Parathyroid adenoma (tissue), 2 donors: ENCODE measurements at regions not wholly inside any gene's neighbourhood (a gene's known extent, or its start where the extent isn't known, plus 50 kb on each side); places are given as distances from the start of the nearest gene placed in this dataset.
"Not testable (repeated sequence)": the region's sequence is repeated elsewhere in the genome, so short reads cannot be mapped to it uniquely, and the experiment has no call there.

Source experiments
- H2AFZ ChIP-seq: fragments of 300-600 bp; sonication (generic); one replicate; pipeline ENCODE4 v1.7.0; 2017; ENCODE audit warnings: antibody characterized with exemption, mild to moderate bottlenecking
- H3K27ac ChIP-seq: fragments of 300-600 bp; sonication (generic); one replicate; pipeline ENCODE4 v1.7.0; 2017
- H3K27me3 ChIP-seq: fragments of 300-600 bp; sonication (generic); one replicate; pipeline ENCODE4 v1.7.0; 2017; ENCODE audit warnings: low read length; ENCODE audit not compliant: control insufficient read depth, insufficient read depth
- H3K36me3 ChIP-seq: fragments of 300-600 bp; sonication (generic); one replicate; pipeline ENCODE4 v1.7.0; 2017; ENCODE audit warnings: low read length; ENCODE audit not compliant: control insufficient read depth, insufficient read depth
- H3K4me1 ChIP-seq: fragments of 300-600 bp; sonication (generic); one replicate; pipeline ENCODE4 v1.7.0; 2017; ENCODE audit warnings: control low read depth
- H3K4me2 ChIP-seq: fragments of 300-600 bp; sonication (generic); one replicate; pipeline ENCODE4 v1.7.0; 2017; ENCODE audit warnings: low read length
- H3K4me3 ChIP-seq: fragments of 300-600 bp; sonication (generic); one replicate; pipeline ENCODE4 v1.7.0; 2017; ENCODE audit warnings: low read depth, low read length
- H3K79me2 ChIP-seq: fragments of 300-600 bp; sonication (generic); one replicate; pipeline ENCODE4 v1.7.0; 2017; ENCODE audit warnings: control low read depth
- H3K9ac ChIP-seq: fragments of 300-600 bp; sonication (generic); one replicate; pipeline ENCODE4 v1.7.0; 2017; ENCODE audit warnings: mild to moderate bottlenecking
- H3K9me3 ChIP-seq: fragments of 300-600 bp; sonication (generic); one replicate; pipeline ENCODE4 v1.7.0; 2017; ENCODE audit warnings: low read length; ENCODE audit not compliant: control insufficient read depth
- CTCF ChIP-seq: fragments of 300-600 bp; sonication (generic); IDR thresholded peaks from one replicate; pipeline ENCODE4 v1.7.0; 2017; ENCODE audit warnings: antibody characterized with exemption, mild to moderate bottlenecking
- donor health status: primary hyperparathyroidism.

- no peaks in the 10 kb centered on the region for H3K27me3 ChIP-seq
- no peak overlapping the region for H3K4me3 ChIP-seq
- no peak overlapping the region for H3K9ac ChIP-seq
- TF ChIP-seq CTCF: no peak
- no peak overlapping the region for H3K27ac ChIP-seq
- no peaks in the 10 kb centered on the region for H3K9me3 ChIP-seq
- no peaks in the 10 kb centered on the region for H3K4me1 ChIP-seq
- no peaks in the 10 kb centered on the region for H3K79me2 ChIP-seq
- no peak overlapping the region for H3K4me2 ChIP-seq
- no peak overlapping the region for H2AFZ ChIP-seq
- H3K36me3 ChIP-seq: no peaks in the 10 kb centered on the region
Measured at GRCh38 chr21:15293240-15293639, 228.4 kb upstream of the NRIP1 start.

DNA sequence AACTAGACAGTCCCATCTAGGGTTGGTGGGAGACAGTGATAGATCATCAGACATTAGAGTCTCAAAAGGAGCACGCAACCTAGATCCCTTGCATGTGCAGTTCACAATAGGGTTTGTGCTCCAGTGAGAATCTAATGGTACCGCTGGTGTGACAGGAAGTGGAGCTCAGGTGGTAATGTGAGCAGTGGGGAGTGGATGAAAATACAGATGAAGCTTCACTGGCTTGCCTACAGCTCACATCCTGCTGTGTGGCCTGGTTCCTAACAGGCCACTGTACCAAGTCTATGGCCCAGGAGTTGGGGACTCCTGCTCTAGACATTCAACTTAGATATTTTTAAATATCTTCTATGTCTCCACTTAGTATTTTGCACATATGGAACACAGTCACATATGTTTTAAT is 231.1 kb upstream of the NRIP1 start:
- H3K27me3 ChIP-seq: no peaks in the 10 kb centered on the region
- H3K9me3 ChIP-seq: no peaks in the 10 kb centered on the region
- H3K4me3 ChIP-seq: no peak overlapping the region
- no peak overlapping the region for H2AFZ ChIP-seq
- H3K9ac ChIP-seq: no peak overlapping the region
- no peak for TF ChIP-seq CTCF
- no peak overlapping the region for H3K4me2 ChIP-seq
- no peaks in the 10 kb centered on the region for H3K4me1 ChIP-seq
- no peaks in the 10 kb centered on the region for H3K79me2 ChIP-seq
- no peaks in the 10 kb centered on the region for H3K36me3 ChIP-seq
- H3K27ac ChIP-seq: no peak overlapping the region

DNA sequence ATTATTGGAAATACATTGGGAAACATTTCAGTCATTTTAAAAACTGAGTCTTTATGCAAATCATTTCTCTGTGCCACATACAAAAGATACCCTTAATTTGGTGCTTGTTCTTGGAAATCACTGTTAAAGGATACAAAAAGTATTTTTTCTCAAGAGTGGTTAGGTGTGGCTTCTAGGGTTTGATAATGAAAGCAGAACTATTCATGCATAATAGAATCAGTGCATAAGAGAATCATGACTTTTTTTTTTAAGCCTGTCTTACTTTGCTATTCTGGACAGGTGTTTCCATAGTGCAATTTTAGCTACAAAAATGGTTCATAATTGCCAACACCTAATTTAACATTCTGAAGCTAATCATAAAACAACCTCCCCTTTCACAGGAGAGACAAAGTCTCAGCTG is 233.0 kb upstream of the NRIP1 start:
- no peak for TF ChIP-seq CTCF
- Histone ChIP-seq H3K27ac (no peak overlapping the region), H3K4me3 (no peak overlapping the region), H3K4me1 (no peaks in the 10 kb centered on the region), H3K79me2 (no peaks in the 10 kb centered on the region), H3K36me3 (no peaks in the 10 kb centered on the region), H3K9me3 (no peaks in the 10 kb centered on the region), H3K27me3 (no peaks in the 10 kb centered on the region), H3K4me2 (no peak overlapping the region), H3K9ac (no peak overlapping the region), H2AFZ (no peak overlapping the region)

DNA sequence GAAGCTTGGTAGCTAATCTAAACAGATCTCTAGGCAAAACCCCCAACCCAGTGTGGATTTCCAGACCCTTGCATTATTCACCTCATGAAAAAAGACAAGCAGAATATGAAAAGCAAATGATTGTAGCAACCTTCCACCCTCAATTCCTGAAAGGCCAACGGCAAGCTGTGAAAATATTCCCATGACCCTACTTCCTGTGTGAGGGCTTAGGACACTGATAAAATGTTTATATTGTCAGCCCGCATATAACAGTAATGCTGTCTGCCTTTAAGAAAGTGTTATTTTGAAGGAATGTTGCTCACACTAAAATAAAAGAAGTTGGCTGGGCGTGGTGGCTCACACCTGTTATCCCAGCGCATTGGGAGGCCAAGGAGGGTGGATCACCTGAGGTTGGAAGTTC is 233.5 kb upstream of the NRIP1 start:
- H3K27me3 ChIP-seq: no peaks in the 10 kb centered on the region
- no peaks in the 10 kb centered on the region for H3K36me3 ChIP-seq
- H3K79me2 ChIP-seq: no peaks in the 10 kb centered on the region
- no peak for TF ChIP-seq CTCF
- H3K4me1 ChIP-seq: no peaks in the 10 kb centered on the region
- no peak overlapping the region for H3K4me2 ChIP-seq
- no peaks in the 10 kb centered on the region for H3K9me3 ChIP-seq
- no peak overlapping the region for H3K27ac ChIP-seq
- no peak overlapping the region for H3K4me3 ChIP-seq
- H2AFZ ChIP-seq: no peak overlapping the region
- H3K9ac ChIP-seq: no peak overlapping the region

GRCh38 chr21:15298755-15299154 is 234.0 kb upstream of the NRIP1 start:
- H3K27me3 ChIP-seq, H3K36me3 ChIP-seq, H3K4me2 ChIP-seq, H3K27ac ChIP-seq, H3K4me1 ChIP-seq, H2AFZ ChIP-seq, H3K9me3 ChIP-seq, H3K9ac ChIP-seq, H3K4me3 ChIP-seq, H3K79me2 ChIP-seq: not testable (repeated sequence)
